ENCODE measurements at regions not wholly inside any gene's neighbourhood (a gene's known extent, or its start where the extent isn't known, plus 50 kb on each side); places are given as distances from the start of the nearest gene placed in this dataset.
A peak's percentile ranks its signal among the peaks of the same experiment; 100 is the strongest.

DNA sequence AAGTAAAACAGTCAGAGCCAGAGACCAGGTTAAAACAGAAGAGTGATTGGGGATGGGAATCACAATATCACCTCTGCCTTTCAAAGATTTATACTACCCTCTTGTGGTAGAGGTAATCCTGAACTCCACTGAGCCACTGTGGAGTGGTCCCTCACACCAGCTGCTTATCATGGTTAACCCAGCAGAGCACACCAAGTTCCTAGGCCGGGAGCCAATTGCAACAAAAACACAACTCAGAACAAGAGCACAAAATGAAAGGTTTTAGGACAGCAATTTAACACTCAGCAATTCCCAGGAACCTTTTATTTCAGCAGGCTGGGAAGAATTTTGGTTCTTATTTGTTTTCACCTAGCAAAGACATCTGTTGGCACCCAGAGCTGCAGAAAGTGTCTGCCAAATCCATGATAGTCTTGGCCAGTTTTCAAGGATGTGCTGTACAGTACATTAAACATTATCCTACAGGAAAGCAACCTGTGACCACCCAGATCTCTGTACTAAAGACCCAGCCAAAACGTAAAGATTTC, 220.5 kb upstream of the ATXN7L3B start:
- TF ChIP-seq CTCF (IDR thresholded peaks at IDR 0.05; ENCODE audit: low read depth, low read length, missing input control), result peak; percentile 24
- no peak for TF ChIP-seq RXRA (IDR thresholded peaks at IDR 0.05)
- TF ChIP-seq, protein P1, sequence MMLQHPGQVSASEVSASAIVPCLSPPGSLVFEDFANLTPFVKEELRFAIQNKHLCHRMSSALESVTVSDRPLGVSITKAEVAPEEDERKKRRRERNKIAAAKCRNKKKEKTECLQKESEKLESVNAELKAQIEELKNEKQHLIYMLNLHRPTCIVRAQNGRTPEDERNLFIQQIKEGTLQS (IDR thresholded peaks at IDR 0.05), result no peak
- TF ChIP-seq JUND (IDR thresholded peaks at IDR 0.05), result no peak
- TF ChIP-seq GABPA (IDR thresholded peaks at IDR 0.05 in 1 of 2, conservative IDR thresholded peaks at IDR 0.05 in 1 of 2), result no peak
- TF ChIP-seq, protein P2, sequence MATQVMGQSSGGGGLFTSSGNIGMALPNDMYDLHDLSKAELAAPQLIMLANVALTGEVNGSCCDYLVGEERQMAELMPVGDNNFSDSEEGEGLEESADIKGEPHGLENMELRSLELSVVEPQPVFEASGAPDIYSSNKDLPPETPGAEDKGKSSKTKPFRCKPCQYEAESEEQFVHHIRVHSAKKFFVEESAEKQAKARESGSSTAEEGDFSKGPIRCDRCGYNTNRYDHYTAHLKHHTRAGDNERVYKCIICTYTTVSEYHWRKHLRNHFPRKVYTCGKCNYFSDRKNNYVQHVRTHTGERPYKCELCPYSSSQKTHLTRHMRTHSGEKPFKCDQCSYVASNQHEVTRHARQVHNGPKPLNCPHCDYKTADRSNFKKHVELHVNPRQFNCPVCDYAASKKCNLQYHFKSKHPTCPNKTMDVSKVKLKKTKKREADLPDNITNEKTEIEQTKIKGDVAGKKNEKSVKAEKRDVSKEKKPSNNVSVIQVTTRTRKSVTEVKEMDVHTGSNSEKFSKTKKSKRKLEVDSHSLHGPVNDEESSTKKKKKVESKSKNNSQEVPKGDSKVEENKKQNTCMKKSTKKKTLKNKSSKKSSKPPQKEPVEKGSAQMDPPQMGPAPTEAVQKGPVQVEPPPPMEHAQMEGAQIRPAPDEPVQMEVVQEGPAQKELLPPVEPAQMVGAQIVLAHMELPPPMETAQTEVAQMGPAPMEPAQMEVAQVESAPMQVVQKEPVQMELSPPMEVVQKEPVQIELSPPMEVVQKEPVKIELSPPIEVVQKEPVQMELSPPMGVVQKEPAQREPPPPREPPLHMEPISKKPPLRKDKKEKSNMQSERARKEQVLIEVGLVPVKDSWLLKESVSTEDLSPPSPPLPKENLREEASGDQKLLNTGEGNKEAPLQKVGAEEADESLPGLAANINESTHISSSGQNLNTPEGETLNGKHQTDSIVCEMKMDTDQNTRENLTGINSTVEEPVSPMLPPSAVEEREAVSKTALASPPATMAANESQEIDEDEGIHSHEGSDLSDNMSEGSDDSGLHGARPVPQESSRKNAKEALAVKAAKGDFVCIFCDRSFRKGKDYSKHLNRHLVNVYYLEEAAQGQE (IDR thresholded peaks at IDR 0.05), result no peak
- TF ChIP-seq, protein P3, sequence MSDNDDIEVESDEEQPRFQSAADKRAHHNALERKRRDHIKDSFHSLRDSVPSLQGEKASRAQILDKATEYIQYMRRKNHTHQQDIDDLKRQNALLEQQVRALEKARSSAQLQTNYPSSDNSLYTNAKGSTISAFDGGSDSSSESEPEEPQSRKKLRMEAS (IDR thresholded peaks at IDR 0.05), result no peak
- TF ChIP-seq RAD21 (IDR thresholded peaks at IDR 0.05), result peak; percentile 63 to 67
